ENCODE measurements at regions not wholly inside any gene's neighbourhood (a gene's known extent, or its start where the extent isn't known, plus 50 kb on each side); places are given as distances from the start of the nearest gene placed in this dataset.
A peak's percentile ranks its signal among the peaks of the same experiment; 100 is the strongest.
"Not testable (repeated sequence)": the region's sequence is repeated elsewhere in the genome, so short reads cannot be mapped to it uniquely, and the experiment has no call there.

- not testable (repeated sequence) for DNase-seq
Measured at GRCh38 chr1:182225755-182226154, 164.2 kb upstream of the ZNF648 start.

GRCh38 chr1:182221990-182222389, 160.5 kb upstream of the ZNF648 start:
- DNase-seq, result not testable (repeated sequence)

GRCh38 chr1:182221367-182221766, 159.9 kb upstream of the ZNF648 start:
- DNase-seq, result not testable (repeated sequence)

DNA sequence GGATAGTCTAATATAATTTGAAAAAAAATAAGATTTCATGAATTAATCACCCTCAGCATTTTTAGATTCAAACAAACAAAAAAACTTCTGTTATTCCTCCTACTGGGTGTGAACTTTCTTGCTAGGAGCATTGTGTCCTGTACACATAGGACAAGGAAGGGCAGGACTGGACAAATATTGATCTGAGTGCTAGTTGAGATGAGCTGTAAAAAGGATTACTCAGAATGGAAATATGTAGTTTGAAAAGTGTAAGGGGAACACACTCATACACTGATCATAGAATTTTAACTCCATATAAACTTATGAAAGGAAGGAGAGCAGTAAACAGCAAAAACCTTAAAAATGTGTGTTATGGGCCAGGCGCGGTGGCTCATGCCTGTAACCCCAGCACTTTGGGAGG, 156.5 kb upstream of the ZNF648 start:
- DNase-seq, result no peak

GRCh38 chr1:182217071-182217470, 155.6 kb upstream of the ZNF648 start:
- DNase-seq, result no peak

- no peak for DNase-seq
Measured at GRCh38 chr1:182215764-182216163, 154.3 kb upstream of the ZNF648 start.

- no peak for DNase-seq
Measured at GRCh38 chr1:182213163-182213562, 151.7 kb upstream of the ZNF648 start.

DNA sequence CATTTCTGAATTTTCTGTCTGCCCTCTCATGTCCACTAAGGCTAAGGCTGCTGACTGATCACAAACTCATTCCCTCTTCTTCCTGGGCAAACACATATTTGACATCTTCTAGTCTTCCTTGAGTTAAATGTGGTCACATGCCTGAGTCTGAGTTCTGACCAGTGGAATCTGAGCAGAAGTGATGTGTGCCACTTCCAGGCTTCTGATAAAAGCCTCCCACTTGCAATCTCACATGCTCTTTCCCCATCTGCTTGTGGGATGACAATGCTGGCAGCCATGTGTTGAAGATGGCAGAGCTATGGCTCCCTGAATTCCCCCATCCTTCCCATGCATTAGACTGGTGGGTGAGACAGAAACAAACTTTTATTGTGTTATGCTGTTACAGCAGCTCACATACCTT, 149.9 kb upstream of the ZNF648 start:
- DNase-seq, result no peak

DNA sequence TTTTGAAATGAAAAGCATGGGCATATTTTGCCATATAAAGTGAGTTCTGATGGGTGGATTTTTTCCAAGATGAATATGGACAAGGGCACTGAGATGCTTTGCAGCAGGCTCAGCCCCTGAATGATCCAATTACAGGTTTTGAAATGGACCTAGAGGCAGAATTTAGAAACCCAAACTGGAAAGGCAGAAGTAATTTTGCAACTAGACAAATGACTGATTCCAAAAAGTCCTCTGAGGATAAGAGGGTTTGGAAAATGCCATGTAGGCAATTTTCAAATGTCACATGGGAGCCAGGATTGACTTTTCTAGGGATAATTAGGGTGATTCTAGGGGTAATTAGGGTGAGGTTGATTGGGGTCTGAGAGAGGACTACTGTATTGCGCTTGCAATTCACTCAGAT, 148.9 kb upstream of the ZNF648 start:
- no peak for DNase-seq

DNA sequence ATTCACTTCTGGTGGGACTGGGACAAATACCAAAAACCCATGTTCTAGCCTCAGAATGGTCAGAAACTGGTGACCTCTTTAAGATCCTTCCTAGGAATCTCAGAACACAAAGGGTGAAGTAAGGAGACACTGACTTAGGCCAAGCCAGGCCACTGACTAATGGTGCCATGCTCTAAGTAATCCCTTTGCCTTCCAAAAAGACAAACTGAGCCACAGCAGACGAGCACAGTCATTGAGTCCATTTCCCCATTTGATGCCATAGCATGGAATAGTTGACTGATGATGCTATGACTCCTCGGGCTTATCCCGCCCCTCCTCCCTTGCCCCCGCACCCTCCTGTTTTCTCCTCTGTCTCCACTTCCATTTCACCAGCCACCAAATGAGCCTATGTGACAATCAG, 145.8 kb upstream of the ZNF648 start:
- no peak for DNase-seq

DNA sequence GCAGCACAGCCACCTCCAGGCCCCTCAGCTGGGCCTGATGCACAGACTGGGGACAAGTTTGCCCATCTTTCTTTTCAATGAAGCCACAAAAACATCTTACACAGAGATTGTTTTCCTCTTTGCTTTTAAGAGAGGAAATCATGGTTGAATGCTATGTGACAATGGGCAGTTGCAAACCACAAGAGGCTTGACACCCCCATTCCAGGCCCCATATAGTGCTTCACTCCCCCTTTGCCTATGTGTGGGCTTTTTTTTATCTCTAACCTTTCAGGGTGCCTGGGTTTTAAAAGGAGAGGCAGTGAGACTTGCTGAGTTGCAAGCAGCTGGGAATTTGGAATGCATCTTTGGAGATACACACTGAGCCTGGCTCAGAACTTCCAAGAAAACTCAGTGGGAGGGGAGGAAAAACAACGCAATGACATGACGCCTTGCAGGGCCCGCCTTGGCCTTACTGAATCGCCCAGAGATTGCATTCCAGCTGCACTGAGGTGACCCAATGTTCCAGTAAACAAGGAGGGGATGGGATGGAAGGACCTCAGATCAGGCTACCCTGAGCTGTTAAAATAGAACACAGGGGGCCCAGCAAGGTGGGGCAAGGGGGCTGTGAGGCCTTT, 145.2 kb upstream of the ZNF648 start:
- DNase-seq, result no peak

GRCh38 chr1:182205351-182206022, 144.0 kb upstream of the ZNF648 start:
- no peak for DNase-seq

DNA sequence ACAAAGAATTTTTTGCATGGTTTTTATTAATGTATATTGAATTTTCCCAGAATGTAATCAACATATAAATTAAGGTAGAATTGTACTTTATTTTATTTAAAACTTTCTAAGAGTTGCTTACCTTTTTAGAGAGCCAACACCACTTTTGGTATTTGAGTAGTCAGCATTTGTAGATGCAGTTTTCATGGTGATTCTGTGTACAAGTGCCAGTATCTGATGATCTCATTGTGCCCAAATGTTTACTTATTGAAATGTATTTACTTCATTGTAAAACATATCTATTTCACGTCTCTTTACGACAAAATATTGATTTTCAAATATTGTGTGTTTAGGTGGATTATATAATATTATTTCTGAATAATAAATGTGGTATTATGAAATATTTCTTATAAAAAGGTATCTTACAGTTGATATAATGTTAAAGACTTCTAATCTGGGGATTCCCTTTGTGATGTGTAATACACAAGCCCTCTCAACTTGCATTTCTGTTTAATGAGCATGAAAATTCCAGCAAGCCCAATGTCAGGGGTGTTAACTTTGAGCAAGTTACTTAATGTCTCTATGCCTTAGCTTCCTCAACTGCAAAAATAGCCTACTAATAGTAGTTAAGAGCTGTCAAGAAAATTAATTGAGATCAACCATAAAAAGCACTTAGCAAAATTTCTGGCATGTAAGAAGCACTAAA, 141.8 kb upstream of the ZNF648 start:
- no peak for DNase-seq

- not testable (repeated sequence) for DNase-seq
Measured at GRCh38 chr1:182201490-182201889, 140.0 kb upstream of the ZNF648 start.

GRCh38 chr1:182200025-182200812, 138.7 kb upstream of the ZNF648 start:
- DNase-seq, result no peak

GRCh38 chr1:182198006-182198605, 136.6 kb upstream of the ZNF648 start:
- DNase-seq, result peak; percentile 56

- DNase-seq, result peak; percentile 26
Measured at GRCh38 chr1:182196897-182197870, 135.7 kb upstream of the ZNF648 start.

- no peak for DNase-seq
Measured at GRCh38 chr1:182195733-182196132, 134.2 kb upstream of the ZNF648 start.

- no peak for DNase-seq
Measured at GRCh38 chr1:182193908-182194550, 132.5 kb upstream of the ZNF648 start.

DNA sequence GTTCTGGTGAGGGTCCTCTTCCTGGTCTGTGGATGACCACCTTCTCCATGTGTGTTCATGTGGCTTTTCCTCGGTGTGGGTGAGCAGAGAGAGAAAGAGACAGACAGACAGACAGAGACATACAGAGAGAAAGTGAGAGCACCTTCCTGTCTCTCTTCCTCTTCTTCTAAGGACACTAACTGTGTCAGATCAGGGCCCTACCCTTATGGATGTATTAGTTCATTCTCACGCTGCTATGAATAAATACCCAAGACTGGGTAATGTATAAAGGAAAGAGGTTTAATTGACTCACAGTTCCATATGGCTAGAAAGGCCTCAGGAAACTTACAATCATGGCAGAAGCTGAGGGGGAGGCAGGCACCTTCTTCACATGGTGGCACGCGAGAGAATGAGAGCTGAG, 131.5 kb upstream of the ZNF648 start:
- DNase-seq, result no peak

DNA sequence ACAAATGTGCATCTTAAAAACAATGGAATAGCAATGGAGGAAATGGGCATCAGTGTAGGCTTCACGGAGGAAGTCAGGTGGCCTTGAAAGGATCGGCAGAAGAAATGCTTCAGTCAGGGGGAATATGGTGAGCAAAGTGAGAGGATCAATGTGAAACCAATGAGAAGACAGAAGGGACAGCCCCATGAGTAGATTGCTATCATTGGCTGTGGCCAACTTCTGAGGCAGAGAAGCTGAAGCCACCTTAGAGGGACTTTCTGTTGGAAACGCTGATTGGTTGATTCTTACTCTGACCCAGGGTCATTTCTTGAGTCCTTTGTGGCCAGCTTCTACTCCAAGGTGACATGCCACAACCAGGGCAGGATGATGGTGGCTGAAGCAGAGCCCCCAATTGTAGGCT, 130.7 kb upstream of the ZNF648 start:
- DNase-seq, result no peak

Data from NCI-H69 (cell line).